Right renal pelvis (tissue), 4 donors: ENCODE measurements at regions not wholly inside any gene's neighbourhood (a gene's known extent, or its start where the extent isn't known, plus 50 kb on each side); places are given as distances from the start of the nearest gene placed in this dataset.

Experiments
- DNase-seq, 4 donors: peaks; one replicate each; pipeline ENCODE4 v3.0.0-alpha.2; 2013; ENCODE audit warnings: low read depth in 4 of 4, low spot score in 3 of 4, missing footprints in 1 of 4

DNA sequence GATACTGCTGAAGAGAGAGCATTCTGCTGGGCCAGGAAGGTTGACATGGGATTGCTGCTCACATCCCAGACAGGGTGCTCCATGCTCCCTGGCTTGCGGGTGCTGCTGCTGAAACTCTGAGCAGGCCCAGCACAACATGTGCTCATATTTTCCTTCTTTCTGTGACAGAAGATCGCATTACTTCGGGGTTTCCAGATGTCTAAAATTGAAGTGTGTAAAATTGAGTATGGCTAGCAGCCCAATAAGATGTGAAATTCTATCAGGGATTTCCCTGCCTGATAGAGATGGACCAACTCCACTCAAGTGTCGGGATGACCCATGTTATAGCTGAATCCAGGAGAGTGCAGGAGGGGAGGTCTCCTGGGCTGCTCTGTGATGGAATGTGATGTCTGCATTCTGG is 55.6 kb upstream of the KL start:
- no peak for DNase-seq

DNA sequence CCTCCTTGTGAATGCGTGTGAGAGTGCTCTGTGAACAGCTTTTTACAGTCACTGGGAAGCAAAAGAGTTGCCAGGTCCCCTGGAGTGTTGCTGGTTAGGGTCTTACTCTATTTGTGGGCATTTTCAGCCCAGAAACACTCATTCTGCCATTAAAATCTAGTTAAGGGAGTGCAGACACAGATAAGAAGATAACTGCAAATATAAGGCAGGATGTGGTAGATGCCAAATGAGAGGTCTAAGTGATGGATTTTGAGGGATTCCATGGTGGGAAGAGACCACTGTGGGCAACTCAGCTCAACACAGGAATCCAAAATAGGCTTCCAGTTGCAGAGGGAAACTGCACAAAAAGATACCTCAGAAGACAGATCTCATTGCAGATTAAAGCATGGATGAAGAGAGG is 54.5 kb upstream of the KL start:
- DNase-seq = no peak

- DNase-seq = no peak
Observed at GRCh38 chr13:32962342-32962741, 53.9 kb upstream of the KL start.

DNA sequence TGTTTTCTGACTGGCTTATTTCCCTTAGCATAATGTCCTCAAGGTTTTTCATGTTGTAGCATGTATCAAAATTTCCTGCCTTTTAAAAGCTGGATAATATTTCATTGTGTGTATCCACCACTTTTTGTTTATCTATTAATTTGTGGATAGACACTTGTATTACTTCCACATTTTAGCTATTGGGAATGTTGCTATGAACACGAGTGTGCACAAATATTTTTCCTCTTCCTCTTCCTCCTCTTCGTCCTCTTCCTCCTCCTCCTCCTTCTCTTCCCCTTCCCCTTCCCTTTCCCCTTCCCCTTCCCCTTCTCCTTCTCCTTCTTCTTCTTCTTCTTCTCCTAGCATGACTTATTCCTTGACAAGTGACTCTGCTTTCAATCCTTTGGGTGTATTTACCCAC is 51.2 kb upstream of the KL start:
- DNase-seq = no peak
